ENCODE measurements at regions not wholly inside any gene's neighbourhood (a gene's known extent, or its start where the extent isn't known, plus 50 kb on each side); places are given as distances from the start of the nearest gene placed in this dataset.

DNA sequence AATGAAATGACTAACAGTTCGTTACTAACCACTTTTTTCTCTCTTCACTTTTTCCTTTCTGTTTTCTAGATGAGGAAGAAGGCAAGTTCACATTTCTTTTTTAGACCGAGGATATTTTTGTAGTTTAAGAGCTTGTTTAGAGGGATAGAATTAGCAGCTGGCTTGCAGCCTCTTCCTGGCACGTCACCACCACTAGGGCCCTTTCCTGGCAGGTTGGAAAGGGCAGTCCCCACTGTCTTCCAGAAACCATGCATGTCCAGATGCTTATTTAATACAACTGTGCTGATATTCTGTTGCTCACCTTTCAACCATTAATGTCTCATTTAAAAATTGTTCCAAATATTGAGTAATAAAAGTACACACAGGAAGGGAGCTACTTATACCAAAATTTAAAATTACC lies 209.5 kb upstream of the PACRGL start:
- DNase-seq (ENCODE audit: low read depth), result no peak
- no peak overlapping the region for H3K4me3 ChIP-seq (ENCODE audit: low read depth, low read length)
- in situ Hi-C loops (cut with HindIII; ENCODE audit: low sequenced_read_pairs), result no loop called here
- TF ChIP-seq, protein P1, sequence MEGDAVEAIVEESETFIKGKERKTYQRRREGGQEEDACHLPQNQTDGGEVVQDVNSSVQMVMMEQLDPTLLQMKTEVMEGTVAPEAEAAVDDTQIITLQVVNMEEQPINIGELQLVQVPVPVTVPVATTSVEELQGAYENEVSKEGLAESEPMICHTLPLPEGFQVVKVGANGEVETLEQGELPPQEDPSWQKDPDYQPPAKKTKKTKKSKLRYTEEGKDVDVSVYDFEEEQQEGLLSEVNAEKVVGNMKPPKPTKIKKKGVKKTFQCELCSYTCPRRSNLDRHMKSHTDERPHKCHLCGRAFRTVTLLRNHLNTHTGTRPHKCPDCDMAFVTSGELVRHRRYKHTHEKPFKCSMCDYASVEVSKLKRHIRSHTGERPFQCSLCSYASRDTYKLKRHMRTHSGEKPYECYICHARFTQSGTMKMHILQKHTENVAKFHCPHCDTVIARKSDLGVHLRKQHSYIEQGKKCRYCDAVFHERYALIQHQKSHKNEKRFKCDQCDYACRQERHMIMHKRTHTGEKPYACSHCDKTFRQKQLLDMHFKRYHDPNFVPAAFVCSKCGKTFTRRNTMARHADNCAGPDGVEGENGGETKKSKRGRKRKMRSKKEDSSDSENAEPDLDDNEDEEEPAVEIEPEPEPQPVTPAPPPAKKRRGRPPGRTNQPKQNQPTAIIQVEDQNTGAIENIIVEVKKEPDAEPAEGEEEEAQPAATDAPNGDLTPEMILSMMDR (IDR thresholded peaks at IDR 0.05; ENCODE audit: low read depth, low read length, missing control alignments), result no peak

DNA sequence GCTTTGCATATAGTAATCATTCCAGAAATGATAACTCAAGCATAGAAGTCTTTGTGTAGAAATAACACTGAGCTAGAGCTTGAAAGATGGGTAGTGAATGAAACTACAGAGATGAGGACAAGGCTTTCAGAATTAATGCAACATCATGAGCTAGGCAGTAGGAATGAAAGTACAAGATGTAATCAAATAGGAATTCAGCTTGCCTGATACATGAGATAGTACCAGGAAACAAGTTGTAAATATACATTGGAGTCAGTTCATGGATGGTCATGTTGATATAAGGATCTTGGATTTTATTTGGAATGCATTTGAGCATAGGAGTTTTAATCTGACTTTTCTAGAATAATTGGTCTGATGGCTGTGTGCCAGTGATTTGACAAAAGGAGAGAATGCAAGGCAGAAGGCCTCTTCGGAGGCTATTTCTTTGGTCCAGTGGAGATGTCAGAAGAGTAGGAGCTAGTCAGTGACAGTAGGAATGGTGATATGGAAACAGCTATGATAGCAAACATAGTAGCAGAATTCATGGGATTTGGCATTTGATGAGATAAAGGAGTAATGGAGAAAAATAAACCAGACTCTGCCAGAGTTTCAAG lies 206.4 kb upstream of the PACRGL start:
- in situ Hi-C loops (cut with HindIII; ENCODE audit: low sequenced_read_pairs), result no loop called here
- no peak for DNase-seq (ENCODE audit: low read depth)

DNA sequence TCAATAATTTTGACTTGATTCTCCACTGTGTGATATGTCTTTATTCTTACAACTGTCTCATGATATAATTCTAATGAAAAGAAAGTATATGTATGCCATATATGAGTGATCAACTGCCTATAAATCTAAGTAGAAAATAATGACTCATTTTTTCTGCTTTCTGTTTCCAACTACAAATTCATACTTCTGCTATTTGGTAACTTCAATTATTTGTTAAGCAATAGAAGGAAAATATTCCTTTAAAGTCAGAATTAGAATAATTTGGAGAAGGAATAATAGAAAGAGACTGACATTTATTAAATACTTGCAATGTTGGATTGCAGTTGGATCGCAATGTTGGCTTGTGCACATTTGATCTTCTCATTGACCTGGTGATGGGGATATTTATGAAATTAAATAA lies 204.2 kb upstream of the PACRGL start:
- in situ Hi-C loops (cut with HindIII; ENCODE audit: low sequenced_read_pairs), result no loop called here
- TF ChIP-seq, protein P1 (IDR thresholded peaks at IDR 0.05; ENCODE audit: low read depth, low read length, missing control alignments), result no peak
- DNase-seq (ENCODE audit: low read depth), result no peak
- H3K4me3 ChIP-seq (ENCODE audit: low read depth, low read length), result no peak overlapping the region

More for the DNA sequence above, 206.4 kb upstream of the PACRGL start:
- H3K4me3 ChIP-seq (ENCODE audit: low read depth, low read length), result no peak overlapping the region
- TF ChIP-seq, protein P1 (IDR thresholded peaks at IDR 0.05; ENCODE audit: low read depth, low read length, missing control alignments), result no peak

DNA sequence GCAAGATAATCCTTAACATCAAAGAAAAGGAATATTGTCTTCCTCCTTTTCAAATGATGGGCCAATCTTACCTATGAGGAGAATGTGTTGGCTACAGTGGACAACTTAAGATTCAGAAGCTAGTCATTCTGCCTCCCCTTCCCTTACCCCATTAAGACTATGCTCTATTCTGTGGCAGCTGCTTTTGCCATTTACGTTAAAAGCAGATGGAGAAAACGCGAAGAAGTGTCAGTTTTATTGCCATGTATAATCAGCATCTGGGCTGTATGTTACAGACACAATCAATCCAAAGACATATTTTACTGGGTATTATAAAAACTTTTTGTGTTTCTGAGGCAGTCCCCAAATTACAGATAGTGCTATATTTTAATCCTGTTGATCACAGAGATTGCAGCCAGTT lies 196.1 kb upstream of the PACRGL start:
- in situ Hi-C loops (cut with HindIII; ENCODE audit: low sequenced_read_pairs), result no loop called here
- TF ChIP-seq, protein P1 (IDR thresholded peaks at IDR 0.05; ENCODE audit: low read depth, low read length, missing control alignments), result no peak

DNA sequence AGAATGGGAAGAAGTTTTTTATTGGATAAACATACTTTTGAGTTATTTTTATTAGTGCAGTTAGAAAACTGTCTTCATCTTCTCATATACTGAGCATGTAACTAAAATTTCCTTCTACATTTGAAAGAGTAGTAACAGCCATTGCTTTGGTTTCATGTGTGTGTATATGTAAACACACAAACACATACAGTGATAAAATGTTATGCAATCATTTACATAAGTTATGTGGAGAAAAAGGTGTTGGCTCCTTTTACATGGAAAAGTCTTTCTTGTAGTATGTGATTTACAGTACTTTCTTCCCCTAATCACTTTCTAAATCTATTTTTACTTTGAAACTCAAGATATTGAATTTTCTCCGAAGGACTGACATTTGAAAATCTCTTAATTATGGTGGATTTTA lies 194.3 kb upstream of the PACRGL start:
- no peak overlapping the region for H3K4me3 ChIP-seq (ENCODE audit: low read depth, low read length)
- TF ChIP-seq, protein P1 (IDR thresholded peaks at IDR 0.05; ENCODE audit: low read depth, low read length, missing control alignments), result no peak
- no peak for DNase-seq (ENCODE audit: low read depth)
- in situ Hi-C loops (cut with HindIII; ENCODE audit: low sequenced_read_pairs), result no loop called here

More for the DNA sequence above, 196.1 kb upstream of the PACRGL start:
- no peak for DNase-seq (ENCODE audit: low read depth)
- no peak overlapping the region for H3K4me3 ChIP-seq (ENCODE audit: low read depth, low read length)

DNA sequence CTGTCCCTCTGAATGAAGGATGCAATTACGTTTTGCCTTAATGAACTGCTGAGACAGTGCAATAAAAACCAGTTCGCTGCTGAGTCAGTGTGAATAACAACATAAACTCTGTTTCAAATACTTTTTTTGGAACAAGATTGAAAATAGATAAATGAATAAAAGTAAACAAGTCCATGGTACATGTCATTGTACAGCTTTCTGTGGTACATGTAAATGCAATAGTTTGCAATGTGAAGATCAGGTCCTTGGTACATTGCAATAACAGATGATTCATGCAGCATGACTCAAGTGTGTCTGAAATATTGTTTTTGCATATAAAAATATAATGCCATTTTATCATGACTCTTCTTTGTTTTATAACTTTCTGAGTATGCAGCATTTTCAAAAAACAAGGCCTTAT lies 193.4 kb upstream of the PACRGL start:
- DNase-seq (ENCODE audit: low read depth), result no peak
- TF ChIP-seq, protein P1 (IDR thresholded peaks at IDR 0.05; ENCODE audit: low read depth, low read length, missing control alignments), result no peak
- in situ Hi-C loops (cut with HindIII; ENCODE audit: low sequenced_read_pairs), result no loop called here
- no peak overlapping the region for H3K4me3 ChIP-seq (ENCODE audit: low read depth, low read length)

All from astrocyte of the cerebellum (primary cell).